Fibroblast of lung (primary cell): ENCODE measurements at regions not wholly inside any gene's neighbourhood (a gene's known extent, or its start where the extent isn't known, plus 50 kb on each side); places are given as distances from the start of the nearest gene placed in this dataset.
A peak's percentile ranks its signal among the peaks of the same experiment; 100 is the strongest.

ENCODE experiments used
- DNase-seq, 2 donors: peaks; one replicate each; pipeline versions ENCODE4 v3.0.0 to v3.0.0-alpha.2; 2010; ENCODE audit warnings: low read depth in 2 of 2
- H2AFZ ChIP-seq: 2 replicates; pipeline ENCODE4 v1.5.1; 2012; ENCODE audit warnings: low read length, control low read depth, inconsistent platforms
- H3K27ac ChIP-seq: 2 replicates; pipeline ENCODE4 v1.5.1; 2011; ENCODE audit warnings: low read length, control low read depth; ENCODE audit not compliant: insufficient read depth
- H3K27me3 ChIP-seq: 2 replicates; pipeline ENCODE4 v1.5.1; 2011; ENCODE audit warnings: mild to moderate bottlenecking, low read length; ENCODE audit not compliant: control insufficient read depth, insufficient read depth
- H3K36me3 ChIP-seq: 2 replicates; pipeline ENCODE4 v1.5.1; 2011; ENCODE audit warnings: low read length; ENCODE audit not compliant: control insufficient read depth, insufficient read depth
- H3K4me1 ChIP-seq: 2 replicates; pipeline ENCODE4 v1.5.1; 2011; ENCODE audit warnings: low read length; ENCODE audit not compliant: control insufficient read depth, insufficient read depth; ENCODE audit errors: extremely low read depth
- H3K4me2 ChIP-seq: 2 replicates; pipeline ENCODE4 v1.5.1; 2011; ENCODE audit warnings: low read length, control low read depth; ENCODE audit not compliant: insufficient read depth; ENCODE audit errors: extremely low read depth
- H3K4me3 ChIP-seq, 4 experiments: fragments of 200-600 bp in 1 of 4; sonication (generic) in 1 of 4; replicated peaks in 1 of 4; 2 replicates each; pipeline ENCODE4 v1.5.1; 2011 to 2016; ENCODE audit warnings: low read length in 4 of 4, low read depth in 3 of 4, mild to moderate bottlenecking in 3 of 4, control low read depth in 2 of 4, inconsistent platforms in 1 of 4, mixed read lengths in 1 of 4; ENCODE audit not compliant: insufficient read depth in 1 of 4; ENCODE audit errors: control extremely low read depth in 1 of 4
- H3K79me2 ChIP-seq: 2 replicates; pipeline ENCODE4 v1.5.1; 2012; ENCODE audit warnings: mild to moderate bottlenecking, low read length, inconsistent platforms; ENCODE audit not compliant: control insufficient read depth, insufficient read depth
- H3K9ac ChIP-seq: 2 replicates; pipeline ENCODE4 v1.5.1; 2011; ENCODE audit warnings: mild to moderate bottlenecking, low read length, control low read depth; ENCODE audit not compliant: insufficient read depth
- H3K9me3 ChIP-seq: 2 replicates; pipeline ENCODE4 v1.5.1; 2012; ENCODE audit warnings: low read depth, low read length; ENCODE audit not compliant: control insufficient read depth, insufficient read depth
- H4K20me1 ChIP-seq: 2 replicates; pipeline ENCODE4 v1.5.1; 2011; ENCODE audit warnings: low read length; ENCODE audit not compliant: control insufficient read depth, insufficient read depth; ENCODE audit errors: extremely low read depth
- EZH2 ChIP-seq: IDR thresholded peaks from 2 replicates; pipeline ENCODE4 v1.5.1; 2012; ENCODE audit warnings: low read length, control low read depth, mild to moderate bottlenecking; ENCODE audit errors: missing control alignments
- TF ChIP-seq, protein P1 (sequence below), 2 donors: IDR thresholded peaks in 1 of 2; conservative IDR thresholded peaks in 1 of 2; 1 replicate in 1 of 2; 2 replicates in 1 of 2; pipeline ENCODE4 v1.5.1; 2011 to 2012; ENCODE audit warnings: low read length in 2 of 2, control low read depth in 1 of 2, inconsistent platforms in 1 of 2, low read depth in 1 of 2, mild to moderate bottlenecking in 1 of 2

DNA sequence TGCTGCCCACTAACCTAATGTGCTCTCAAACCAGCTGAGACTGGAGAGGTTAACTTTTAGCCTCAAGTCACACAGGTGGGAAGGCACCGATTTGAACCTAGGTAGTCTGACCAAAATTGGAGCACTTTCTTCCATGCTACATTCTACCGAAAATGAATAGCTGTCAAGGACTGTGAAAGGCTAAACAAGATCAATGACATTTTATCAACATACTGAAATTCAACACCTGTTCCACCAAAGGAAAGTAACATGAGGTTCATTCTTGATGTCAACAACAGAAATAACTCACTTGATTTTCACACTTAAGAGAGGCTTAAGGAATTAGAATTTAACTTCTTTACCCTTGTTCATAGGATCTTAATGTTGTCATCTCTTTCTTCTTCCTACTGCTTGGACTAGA is 284.4 kb upstream of the MON1B start:
- Histone ChIP-seq H3K4me3 (no peak overlapping the region), H3K4me1 (no peaks in the 10 kb centered on the region), H4K20me1 (no peaks in the 10 kb centered on the region), H3K36me3 (no peaks in the 10 kb centered on the region), H3K9me3 (no peaks in the 10 kb centered on the region), H3K4me2 (no peak overlapping the region), H3K27me3 (no peaks in the 10 kb centered on the region), H2AFZ (no peak overlapping the region), H3K9ac (no peak overlapping the region), H3K79me2 (no peaks in the 10 kb centered on the region), H3K27ac (no peak overlapping the region)
- TF ChIP-seq, protein P1, sequence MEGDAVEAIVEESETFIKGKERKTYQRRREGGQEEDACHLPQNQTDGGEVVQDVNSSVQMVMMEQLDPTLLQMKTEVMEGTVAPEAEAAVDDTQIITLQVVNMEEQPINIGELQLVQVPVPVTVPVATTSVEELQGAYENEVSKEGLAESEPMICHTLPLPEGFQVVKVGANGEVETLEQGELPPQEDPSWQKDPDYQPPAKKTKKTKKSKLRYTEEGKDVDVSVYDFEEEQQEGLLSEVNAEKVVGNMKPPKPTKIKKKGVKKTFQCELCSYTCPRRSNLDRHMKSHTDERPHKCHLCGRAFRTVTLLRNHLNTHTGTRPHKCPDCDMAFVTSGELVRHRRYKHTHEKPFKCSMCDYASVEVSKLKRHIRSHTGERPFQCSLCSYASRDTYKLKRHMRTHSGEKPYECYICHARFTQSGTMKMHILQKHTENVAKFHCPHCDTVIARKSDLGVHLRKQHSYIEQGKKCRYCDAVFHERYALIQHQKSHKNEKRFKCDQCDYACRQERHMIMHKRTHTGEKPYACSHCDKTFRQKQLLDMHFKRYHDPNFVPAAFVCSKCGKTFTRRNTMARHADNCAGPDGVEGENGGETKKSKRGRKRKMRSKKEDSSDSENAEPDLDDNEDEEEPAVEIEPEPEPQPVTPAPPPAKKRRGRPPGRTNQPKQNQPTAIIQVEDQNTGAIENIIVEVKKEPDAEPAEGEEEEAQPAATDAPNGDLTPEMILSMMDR (conservative IDR thresholded peaks at IDR 0.05 in 1 of 2, IDR thresholded peaks at IDR 0.05 in 1 of 2; ENCODE audit: low read depth in 1 of 2, low read length in 2 of 2) = no peak
- no peak for TF ChIP-seq EZH2
- no peak for DNase-seq

DNA sequence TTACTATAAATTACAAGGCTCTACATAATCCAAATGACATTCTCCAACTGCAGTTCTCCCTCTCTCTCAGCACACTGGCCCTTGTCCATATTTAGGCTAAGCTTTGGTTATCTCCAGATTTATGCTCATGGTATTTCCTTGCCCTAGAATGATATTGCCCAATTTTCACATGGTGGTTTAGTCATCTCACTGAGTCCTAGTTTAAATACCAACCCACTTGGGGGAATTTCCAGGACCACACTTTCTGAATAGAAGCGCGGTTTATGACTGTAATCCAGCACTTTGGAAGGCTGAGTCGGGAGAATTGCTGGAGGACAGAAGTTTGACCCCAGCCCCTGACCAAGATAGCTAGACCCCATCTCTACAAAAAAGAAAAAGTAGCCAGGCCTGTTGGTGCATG is 280.1 kb upstream of the MON1B start:
- H3K9me3 ChIP-seq = no peaks in the 10 kb centered on the region
- H3K4me2 ChIP-seq = no peak overlapping the region
- no peaks in the 10 kb centered on the region for H3K27me3 ChIP-seq
- no peak overlapping the region for H3K27ac ChIP-seq
- H3K79me2 ChIP-seq = no peaks in the 10 kb centered on the region
- no peaks in the 10 kb centered on the region for H4K20me1 ChIP-seq
- H3K4me1 ChIP-seq = no peaks in the 10 kb centered on the region
- no peak overlapping the region for H2AFZ ChIP-seq
- no peak overlapping the region for H3K9ac ChIP-seq
- no peaks in the 10 kb centered on the region for H3K36me3 ChIP-seq
- no peak overlapping the region for H3K4me3 ChIP-seq
- no peak for TF ChIP-seq EZH2
- TF ChIP-seq, protein P1 (conservative IDR thresholded peaks at IDR 0.05 in 1 of 2, IDR thresholded peaks at IDR 0.05 in 1 of 2; ENCODE audit: low read depth in 1 of 2, low read length in 2 of 2) = no peak
- peak; percentile 74 to 79 for DNase-seq

DNA sequence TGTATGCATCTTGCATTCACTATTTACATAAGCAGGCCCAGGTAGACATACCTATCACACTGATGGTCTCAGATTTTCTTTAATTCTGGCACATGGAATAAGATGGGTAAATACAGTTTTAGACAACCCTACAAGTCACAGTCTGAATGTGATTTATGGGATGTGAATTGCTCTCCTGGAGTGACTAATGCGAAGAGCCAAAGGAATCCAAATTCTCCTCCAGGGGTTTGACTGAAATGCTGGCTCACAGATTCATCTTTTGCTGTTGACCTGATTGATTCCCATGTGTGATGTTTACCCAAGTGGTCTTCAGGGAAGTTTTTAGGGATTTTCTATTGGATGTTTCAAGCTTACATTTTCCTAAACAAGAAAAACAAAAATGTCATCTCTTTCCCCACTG is 277.9 kb upstream of the MON1B start:
- no peak for TF ChIP-seq EZH2
- TF ChIP-seq, protein P1 (conservative IDR thresholded peaks at IDR 0.05 in 1 of 2, IDR thresholded peaks at IDR 0.05 in 1 of 2; ENCODE audit: low read depth in 1 of 2, low read length in 2 of 2) = no peak
- no peak overlapping the region for H2AFZ ChIP-seq
- H3K4me1 ChIP-seq = no peaks in the 10 kb centered on the region
- H3K79me2 ChIP-seq = no peaks in the 10 kb centered on the region
- no peaks in the 10 kb centered on the region for H3K9me3 ChIP-seq
- no peaks in the 10 kb centered on the region for H3K36me3 ChIP-seq
- H4K20me1 ChIP-seq = no peaks in the 10 kb centered on the region
- no peak overlapping the region for H3K4me3 ChIP-seq
- DNase-seq = peak in 1 of 2 donors; percentile 10
- H3K27me3 ChIP-seq = no peaks in the 10 kb centered on the region
- H3K27ac ChIP-seq = no peak overlapping the region
- H3K4me2 ChIP-seq = no peak overlapping the region
- H3K9ac ChIP-seq = no peak overlapping the region
